GM18505 (cell line): ENCODE measurements at regions not wholly inside any gene's neighbourhood (a gene's known extent, or its start where the extent isn't known, plus 50 kb on each side); places are given as distances from the start of the nearest gene placed in this dataset.
"Not testable (repeated sequence)": the region's sequence is repeated elsewhere in the genome, so short reads cannot be mapped to it uniquely, and the experiment has no call there.

Source experiments
- ATAC-seq: cut with Tn5 transposase; IDR thresholded peaks from one replicate; pipeline ENCODE4 v1.9.1; 2021; ENCODE audit not compliant: unreplicated experiment
- POLR2A ChIP-seq: IDR thresholded peaks from 4 replicates; pipeline ENCODE4 v1.6.1; 2011; ENCODE audit warnings: borderline replicate concordance; ENCODE audit not compliant: insufficient read depth, insufficient read length; ENCODE audit errors: extremely low read depth

GRCh38 chr21:17128132-17128531, 384.7 kb upstream of the CXADR start:
- no peak for TF ChIP-seq POLR2A
- ATAC-seq, result no peak

GRCh38 chr21:17139159-17139558, 373.7 kb upstream of the CXADR start:
- ATAC-seq, result not testable (repeated sequence)

GRCh38 chr21:17139696-17140095, 373.1 kb upstream of the CXADR start:
- no peak for ATAC-seq
- TF ChIP-seq POLR2A, result no peak

- TF ChIP-seq POLR2A, result no peak
These were observed 366.4 kb upstream of the CXADR start for GRCh38 chr21:17146426-17146825.

GRCh38 chr21:17159697-17160096, 353.1 kb upstream of the CXADR start:
- ATAC-seq, result no peak

More at GRCh38 chr21:17146426-17146825, 366.4 kb upstream of the CXADR start:
- ATAC-seq, result no peak

GRCh38 chr21:17185674-17186073, 327.2 kb upstream of the CXADR start:
- no peak for ATAC-seq
- no peak for TF ChIP-seq POLR2A

More at GRCh38 chr21:17159697-17160096, 353.1 kb upstream of the CXADR start:
- no peak for TF ChIP-seq POLR2A

GRCh38 chr21:17189963-17190362, 322.9 kb upstream of the CXADR start:
- TF ChIP-seq POLR2A, result no peak

GRCh38 chr21:17191346-17191993, 321.4 kb upstream of the CXADR start:
- no peak for TF ChIP-seq POLR2A
- no peak for ATAC-seq

More at GRCh38 chr21:17189963-17190362, 322.9 kb upstream of the CXADR start:
- ATAC-seq, result no peak

GRCh38 chr21:17195351-17195750, 317.5 kb upstream of the CXADR start:
- TF ChIP-seq POLR2A, result no peak
- no peak for ATAC-seq

GRCh38 chr21:17195976-17196375, 316.9 kb upstream of the CXADR start:
- no peak for ATAC-seq
- no peak for TF ChIP-seq POLR2A

GRCh38 chr21:17196623-17197022, 316.2 kb upstream of the CXADR start:
- no peak for ATAC-seq
- TF ChIP-seq POLR2A, result no peak

GRCh38 chr21:17197996-17198395, 314.8 kb upstream of the CXADR start:
- no peak for ATAC-seq
- no peak for TF ChIP-seq POLR2A

- ATAC-seq, result no peak
- TF ChIP-seq POLR2A, result no peak
These were observed 312.6 kb upstream of the CXADR start for GRCh38 chr21:17200250-17200649.

GRCh38 chr21:17201741-17202260, 311.0 kb upstream of the CXADR start:
- no peak for ATAC-seq

More at GRCh38 chr21:17201741-17202260, 311.0 kb upstream of the CXADR start:
- TF ChIP-seq POLR2A, result no peak
